ENCODE measurements at regions not wholly inside any gene's neighbourhood (a gene's known extent, or its start where the extent isn't known, plus 50 kb on each side); places are given as distances from the start of the nearest gene placed in this dataset.

DNA sequence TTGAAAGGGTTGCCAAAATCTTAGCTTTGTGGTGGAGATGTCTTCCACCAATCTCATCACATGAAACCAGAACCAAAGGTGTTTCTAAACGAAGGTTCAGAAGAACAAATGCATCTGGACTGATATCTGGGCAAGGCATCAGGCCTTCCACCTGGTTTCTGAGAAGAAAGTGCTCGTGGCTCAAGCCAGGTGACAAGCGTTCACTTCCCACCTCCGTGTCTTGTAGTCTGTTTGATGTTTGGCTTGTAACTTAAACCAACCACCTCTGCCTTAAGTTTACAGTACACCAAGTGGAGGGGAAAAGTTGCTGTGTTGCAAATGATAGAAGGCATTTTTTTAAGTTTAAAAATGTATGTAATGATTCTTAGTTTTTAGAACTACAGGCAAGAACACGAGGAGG, 66.9 kb upstream of the MAP3K7 start:
- DNase-seq (ENCODE audit: extremely low read depth, low read depth, low spot score): no peak

DNA sequence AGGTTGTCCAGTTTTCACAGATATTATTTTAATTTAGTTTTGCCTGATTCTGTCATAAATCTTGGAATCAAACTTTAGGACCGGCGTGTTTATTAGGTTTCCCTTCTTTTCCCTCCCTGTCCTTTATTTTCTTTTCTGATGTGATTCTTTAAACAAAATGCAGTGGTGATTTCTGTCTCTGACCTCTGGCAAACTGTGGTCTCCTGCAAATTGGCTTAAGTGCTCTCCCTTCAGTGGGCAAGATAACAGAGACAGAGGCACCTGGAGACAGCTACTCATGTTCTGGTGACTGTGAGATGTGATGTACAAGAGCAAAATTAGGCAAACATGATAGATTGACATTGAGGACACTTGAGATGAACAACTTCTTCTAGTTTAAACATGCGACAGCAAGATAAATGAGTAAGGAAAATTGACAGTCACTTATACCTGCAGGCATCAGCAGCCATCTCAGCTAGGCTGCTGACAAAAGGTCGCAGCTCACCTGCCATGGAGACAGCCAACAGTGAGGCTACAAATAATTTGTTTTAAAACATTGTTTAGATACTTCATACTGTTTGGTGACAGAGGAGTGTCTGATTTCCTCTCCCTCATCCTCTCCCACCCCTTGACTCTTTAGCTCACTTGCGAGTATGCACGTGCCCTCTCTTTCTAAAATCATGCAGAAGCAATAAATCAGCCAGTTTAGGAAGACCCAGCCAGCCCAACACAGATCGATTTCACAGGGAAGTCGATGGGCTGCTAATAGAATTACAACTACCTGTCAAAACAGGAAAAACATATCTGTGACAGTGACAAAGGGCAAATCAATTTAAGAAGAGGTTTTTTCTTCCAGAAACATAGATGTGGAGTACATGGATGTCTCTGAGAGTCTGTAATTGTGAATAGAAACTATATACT, 63.4 kb upstream of the MAP3K7 start:
- DNase-seq (ENCODE audit: extremely low read depth, low read depth, low spot score): no peak

DNA sequence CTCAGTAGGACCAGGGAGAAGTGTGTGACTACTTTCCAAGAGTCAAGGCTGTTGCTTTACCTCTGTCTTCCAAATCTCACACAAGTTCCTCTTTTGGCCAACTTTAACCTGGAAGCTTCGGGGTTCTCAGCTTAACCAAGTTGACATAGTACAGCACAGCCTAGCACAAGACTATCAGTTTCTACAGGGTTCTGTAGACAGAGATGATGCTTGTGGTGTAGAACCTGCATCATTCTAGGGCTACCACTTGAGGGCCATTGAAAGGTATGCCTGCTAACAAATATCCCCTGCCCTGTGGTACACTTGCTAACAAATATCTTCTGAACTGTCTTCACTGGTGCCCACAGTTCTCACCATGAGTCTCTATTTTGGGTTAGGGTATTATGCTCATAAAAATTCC, 62.0 kb upstream of the MAP3K7 start:
- DNase-seq (ENCODE audit: extremely low read depth, low read depth, low spot score): no peak

DNA sequence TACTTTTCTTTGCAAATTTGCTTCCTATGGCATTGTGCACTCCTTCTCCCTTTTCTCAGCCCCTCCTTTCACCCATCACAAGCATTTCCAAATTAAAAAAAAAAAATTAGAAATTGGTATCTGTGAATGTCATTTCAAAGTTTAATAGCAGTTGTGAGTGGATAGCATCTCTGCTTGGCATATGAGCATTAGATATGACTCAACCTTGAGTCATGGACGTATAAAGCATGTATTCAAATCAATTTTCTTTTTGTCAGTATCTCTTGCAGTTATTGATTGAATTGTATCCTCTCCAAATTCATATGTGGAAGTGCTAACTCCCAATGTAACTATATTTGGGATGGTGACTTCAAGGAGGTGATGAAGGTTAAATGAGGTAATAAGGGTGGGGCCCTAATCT, 60.1 kb upstream of the MAP3K7 start:
- no peak for DNase-seq (ENCODE audit: extremely low read depth, low read depth, low spot score)

DNA sequence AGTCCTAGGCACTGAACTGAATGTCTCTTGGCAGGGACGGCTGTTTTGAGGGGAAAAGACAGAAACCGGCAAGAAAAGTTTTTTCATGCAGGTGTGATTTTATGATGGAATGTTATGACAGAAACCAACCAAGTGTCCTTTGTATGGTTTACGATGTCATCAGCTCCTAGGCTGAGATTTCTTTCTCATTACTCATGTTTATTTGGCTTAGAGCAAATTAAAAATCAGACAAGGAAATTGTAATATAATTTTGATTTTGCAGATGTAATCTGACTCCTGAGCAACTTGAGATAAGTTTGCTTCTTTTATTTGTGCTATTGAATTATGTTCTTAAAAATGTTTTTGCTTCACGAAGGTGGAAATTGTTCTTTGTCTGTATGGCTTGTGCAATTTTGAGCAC, 58.8 kb upstream of the MAP3K7 start:
- DNase-seq (ENCODE audit: extremely low read depth, low read depth, low spot score): no peak

DNA sequence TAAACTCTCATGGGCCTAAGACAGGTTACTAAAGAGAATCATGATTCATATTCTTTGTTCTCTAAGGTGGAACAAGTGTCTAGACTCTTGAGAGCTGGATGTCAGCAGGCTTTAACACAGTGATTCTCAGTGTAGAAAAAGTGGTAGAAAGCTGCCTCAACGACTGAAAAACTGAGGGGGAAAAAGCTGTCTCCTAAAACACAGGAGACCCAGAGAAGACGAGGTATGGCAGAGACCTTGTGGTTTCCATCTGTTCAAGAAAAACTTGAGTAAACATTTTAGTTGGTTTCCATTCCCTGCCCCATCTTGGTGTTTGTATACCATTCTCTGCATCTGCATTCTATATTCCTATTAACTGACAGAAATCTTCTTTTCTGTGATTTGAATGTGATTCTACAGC, 57.6 kb upstream of the MAP3K7 start:
- DNase-seq (ENCODE audit: extremely low read depth, low read depth, low spot score): no peak

DNA sequence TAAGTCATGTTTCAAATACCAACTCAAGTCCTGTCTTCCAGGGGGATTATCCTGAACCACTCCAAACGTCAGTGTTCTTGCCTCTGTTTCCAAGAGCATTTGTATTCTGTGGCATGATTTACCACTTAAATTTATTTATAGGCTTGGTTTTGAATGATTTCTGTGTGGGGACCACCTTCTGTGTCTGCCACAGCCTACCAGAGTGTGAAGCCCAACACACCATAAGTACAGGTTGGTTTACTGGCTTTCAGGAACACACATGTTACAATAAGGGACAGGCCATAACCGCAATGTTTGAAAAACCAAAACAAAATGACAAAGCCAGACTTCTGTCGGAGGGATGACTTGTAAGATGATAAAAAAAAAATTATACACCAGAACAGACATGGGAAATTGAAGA, 56.5 kb upstream of the MAP3K7 start:
- DNase-seq (ENCODE audit: extremely low read depth, low read depth, low spot score): no peak

DNA sequence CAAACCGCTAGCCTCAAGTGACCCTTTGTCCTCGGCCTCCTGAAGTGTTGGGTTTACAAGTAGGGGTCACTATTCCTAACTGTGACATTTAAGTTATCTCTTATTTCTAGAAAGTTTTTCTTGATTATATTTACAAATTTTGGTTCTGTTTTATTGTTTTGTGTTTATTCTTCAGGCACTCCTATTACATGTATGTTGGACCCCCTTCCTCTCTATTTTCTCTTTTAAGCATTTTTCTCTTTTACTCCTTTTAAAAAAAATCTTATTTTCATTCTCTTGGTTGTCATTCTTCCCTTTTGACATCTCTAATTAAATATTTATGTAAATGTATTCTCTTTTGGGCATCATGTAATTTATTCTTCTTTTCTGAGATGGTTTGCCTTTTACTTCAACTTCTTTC, 50.4 kb upstream of the MAP3K7 start:
- DNase-seq (ENCODE audit: extremely low read depth, low read depth, low spot score): no peak
